ENCODE measurements at regions not wholly inside any gene's neighbourhood (a gene's known extent, or its start where the extent isn't known, plus 50 kb on each side); places are given as distances from the start of the nearest gene placed in this dataset.

- TF ChIP-seq REST (IDR thresholded peaks at IDR 0.05; ENCODE audit: insufficient read depth in 1 of 2, low read depth in 2 of 2, low read length in 2 of 2) (no peak), SIN3A (IDR thresholded peaks at IDR 0.05; ENCODE audit: borderline replicate concordance, insufficient read depth, low read length) (no peak), TAF1 (IDR thresholded peaks at IDR 0.05; ENCODE audit: borderline replicate concordance, insufficient read depth, low read length) (no peak), POLR2AphosphoS5 (IDR thresholded peaks at IDR 0.05; ENCODE audit: low read depth, low read length) (no peak), FOXP2 (optimal IDR thresholded peaks at IDR 0.05; ENCODE audit: borderline replicate concordance, extremely low read depth, extremely low read length, insufficient read depth) (no peak)
Measured at GRCh38 chr12:123075646-123076171, 75.2 kb downstream of the PITPNM2 start.

- no peak for TF ChIP-seq FOXP2 (optimal IDR thresholded peaks at IDR 0.05; ENCODE audit: borderline replicate concordance, extremely low read depth, extremely low read length, insufficient read depth)
- no peak for TF ChIP-seq SIN3A (IDR thresholded peaks at IDR 0.05; ENCODE audit: borderline replicate concordance, insufficient read depth, low read length)
- TF ChIP-seq REST (IDR thresholded peaks at IDR 0.05; ENCODE audit: insufficient read depth in 1 of 2, low read depth in 2 of 2, low read length in 2 of 2) = no peak
- no peak for TF ChIP-seq POLR2AphosphoS5 (IDR thresholded peaks at IDR 0.05; ENCODE audit: low read depth, low read length)
- no peak for TF ChIP-seq TAF1 (IDR thresholded peaks at IDR 0.05; ENCODE audit: borderline replicate concordance, insufficient read depth, low read length)
Measured at GRCh38 chr12:123075087-123075645, 75.7 kb downstream of the PITPNM2 start.

- TF ChIP-seq POLR2AphosphoS5 (IDR thresholded peaks at IDR 0.05; ENCODE audit: low read depth, low read length) = no peak
- no peak for TF ChIP-seq TAF1 (IDR thresholded peaks at IDR 0.05; ENCODE audit: borderline replicate concordance, insufficient read depth, low read length)
- no peak for TF ChIP-seq REST (IDR thresholded peaks at IDR 0.05; ENCODE audit: insufficient read depth in 1 of 2, low read depth in 2 of 2, low read length in 2 of 2)
- no peak for TF ChIP-seq SIN3A (IDR thresholded peaks at IDR 0.05; ENCODE audit: borderline replicate concordance, insufficient read depth, low read length)
- no peak for TF ChIP-seq FOXP2 (optimal IDR thresholded peaks at IDR 0.05; ENCODE audit: borderline replicate concordance, extremely low read depth, extremely low read length, insufficient read depth)
Measured at GRCh38 chr12:123073962-123074801, 76.7 kb downstream of the PITPNM2 start.

- TF ChIP-seq SIN3A (IDR thresholded peaks at IDR 0.05; ENCODE audit: borderline replicate concordance, insufficient read depth, low read length) (no peak), POLR2AphosphoS5 (IDR thresholded peaks at IDR 0.05; ENCODE audit: low read depth, low read length) (no peak), FOXP2 (optimal IDR thresholded peaks at IDR 0.05; ENCODE audit: borderline replicate concordance, extremely low read depth, extremely low read length, insufficient read depth) (no peak), TAF1 (IDR thresholded peaks at IDR 0.05; ENCODE audit: borderline replicate concordance, insufficient read depth, low read length) (no peak), REST (IDR thresholded peaks at IDR 0.05; ENCODE audit: insufficient read depth in 1 of 2, low read depth in 2 of 2, low read length in 2 of 2) (no peak)
Measured at GRCh38 chr12:123073292-123073691, 77.6 kb downstream of the PITPNM2 start.

All from PFSK-1 (cell line).